ENCODE measurements at regions not wholly inside any gene's neighbourhood (a gene's known extent, or its start where the extent isn't known, plus 50 kb on each side); places are given as distances from the start of the nearest gene placed in this dataset.

DNA sequence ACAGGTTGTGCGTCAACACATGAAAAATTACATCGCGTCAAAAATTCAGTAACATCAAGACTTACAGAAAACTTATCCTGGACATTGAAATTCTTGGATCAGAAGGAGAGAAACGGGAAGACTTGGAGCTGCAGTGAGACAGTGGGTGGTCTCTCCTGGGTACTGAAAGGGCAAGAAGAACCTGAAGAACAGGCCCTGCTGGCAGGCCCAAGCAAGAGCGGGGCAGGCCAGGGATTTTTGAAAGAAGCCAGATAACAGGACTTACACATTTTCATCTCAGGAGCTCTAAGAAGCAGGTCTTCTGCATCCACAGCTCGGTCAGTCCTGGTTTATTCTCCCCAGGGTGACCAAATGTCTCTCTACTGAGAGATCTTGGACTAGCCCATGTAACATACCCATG lies 466.5 kb upstream of the SOX5 start:
- Histone ChIP-seq H4K20me1 (ENCODE audit: insufficient read depth, low read length) (no peaks in the 10 kb centered on the region; the same call in 1 of the 2 replicates), H3K79me1 (ENCODE audit: low read depth in 1 of 2, low read length in 2 of 2) (peaks cover 14 to 16% of the 10 kb centered on the region in 2 experiments; a peak in 3 of 4 replicates), H4K8ac (ENCODE audit: low read depth in 2 of 2, low read length in 2 of 2) (no peak overlapping the region), H4K5ac (ENCODE audit: low read depth, low read length) (no peak overlapping the region), H2AK9ac (replicated peaks; ENCODE audit: low read depth, low read length, poor library complexity) (no peak overlapping the region), H3K23ac (ENCODE audit: low read depth, low read length) (no peak overlapping the region), H3K9ac (ENCODE audit: low read depth, low read length) (no peak overlapping the region), H3K36me3 (ENCODE audit: control insufficient read depth, insufficient read depth, low read length) (no peaks in the 10 kb centered on the region), H3K27me3 (ENCODE audit: control insufficient read depth, insufficient read depth, low read length) (no peaks in the 10 kb centered on the region), H3K18ac (ENCODE audit: low read depth, low read length) (no peak overlapping the region), H3K56ac (ENCODE audit: extremely low read depth, insufficient read depth, low read length) (no peak overlapping the region), H2BK15ac (ENCODE audit: low read depth, low read length) (no peak overlapping the region), H3K27ac (ENCODE audit: insufficient read depth, low read length) (no peak overlapping the region), H3K4me3 (ENCODE audit: insufficient read depth, low read depth, low read length) (no peak overlapping the region), H3K9me3 (ENCODE audit: control insufficient read depth, insufficient read depth, low read length) (no peaks in the 10 kb centered on the region), H4K91ac (ENCODE audit: insufficient read depth, low read depth, low read length) (no peak overlapping the region), H2AK5ac (ENCODE audit: low read depth, low read length) (no peak overlapping the region), H2BK120ac (ENCODE audit: low read depth, low read length) (no peak overlapping the region), H3K4ac (ENCODE audit: low read depth, low read length) (no peak overlapping the region), H3K4me2 (ENCODE audit: low read depth, low read length) (no peak overlapping the region), H3K14ac (replicated peaks; ENCODE audit: low read depth, low read length) (no peak overlapping the region), H2BK20ac (ENCODE audit: low read depth, low read length) (no peak overlapping the region), H2BK5ac (ENCODE audit: low read depth, low read length, poor library complexity, severe bottlenecking) (no peak overlapping the region), H2AFZ (replicated peaks; ENCODE audit: low read length, poor library complexity) (no peak overlapping the region), H3K4me1 (ENCODE audit: control insufficient read depth, insufficient read depth, low read length) (0 out of 2 replicates have a peak, but pooled peaks cover 2% of the 10 kb centered on the region), H3K9me1 (ENCODE audit: insufficient read depth, low read length) (peaks cover 3% of the 10 kb centered on the region)
- ChIA-PET CTCF (no interaction called here), POLR2A (ENCODE audit: unreplicated experiment) (no interaction called here)
- intact Hi-C loops (cut with micrococcal nuclease) (no loop called here), in situ Hi-C loops (cut with MboI; ENCODE audit: low sequenced_read_pairs) (no loop called here), dilution Hi-C loops (cut with HindIII; ENCODE audit: low sequenced_read_pairs, unreplicated experiment) (no loop called here)
- WGBS, 2 experiments (ENCODE audit: extremely low coverage in 2 of 2, insufficient read length in 1 of 2): 80% methylated on average over 1 of the region's 6 CpGs; no CpG with 5 or more reads in 1 of the 2 experiments
- no peak for TF ChIP-seq RFX5 (IDR thresholded peaks at IDR 0.05; ENCODE audit: low read depth, low read length)
- no peak for TF ChIP-seq NFE2L2 (IDR thresholded peaks at IDR 0.05; ENCODE audit: low read depth, low read length)
- TF ChIP-seq FOS (IDR thresholded peaks at IDR 0.05; ENCODE audit: low read depth, low read length): no peak
- TF ChIP-seq ELK1 (IDR thresholded peaks at IDR 0.05; ENCODE audit: borderline replicate concordance, low read depth, low read length): no peak
- ATAC-seq (ENCODE audit: low read depth) (no peak), DNase-seq (no peak)
- no TSS peak for BruUV-seq (replicated peaks)

All from IMR-90 (cell line).